Transverse colon (tissue), 4 donors: ENCODE measurements at regions not wholly inside any gene's neighbourhood (a gene's known extent, or its start where the extent isn't known, plus 50 kb on each side); places are given as distances from the start of the nearest gene placed in this dataset.

Experiments
- CTCF ChIP-seq, 5 experiments: fragments of 200-600 bp in 3 of 5; fragments of 450-650 bp in 2 of 5; sonication (generic) in 3 of 5; IDR thresholded peaks; 1 replicate in 2 of 5; 2 replicates in 3 of 5; pipeline ENCODE4 v1.5.1; 2016 to 2017; ENCODE audit warnings: antibody characterized with exemption in 5 of 5, inconsistent platforms in 3 of 5, mild to moderate bottlenecking in 2 of 5, moderate library complexity in 1 of 5
- EP300 ChIP-seq: sonication (generic); formaldehyde crosslinking; IDR thresholded peaks from one replicate; pipeline ENCODE4 v1.6.1; 2017; ENCODE audit warnings: antibody characterized with exemption, low read depth
- POLR2A ChIP-seq: fragments of 450-650 bp; IDR thresholded peaks from one replicate; pipeline ENCODE4 v1.6.1; 2016; ENCODE audit warnings: antibody characterized with exemption, mild to moderate bottlenecking, moderate library complexity
- POLR2AphosphoS5 ChIP-seq, 3 donors: sonication (generic); formaldehyde crosslinking; IDR thresholded peaks; one replicate each; pipeline ENCODE4 v1.6.1; 2016; ENCODE audit warnings: antibody characterized with exemption in 3 of 3

GRCh38 chr4:56575820-56576429, 70.3 kb downstream of the ARL9 start:
- TF ChIP-seq CTCF (IDR thresholded peaks at IDR 0.05), result peak; percentile 33 to 47 (median 43)
- TF ChIP-seq POLR2A, result no peak
- TF ChIP-seq POLR2AphosphoS5 (IDR thresholded peaks at IDR 0.05), result no peak
- TF ChIP-seq EP300, result no peak
